Activated CD8-positive, alpha-beta T cell treated with anti-CD3 and anti-CD28 coated beads for 36 hours (primary cell): ENCODE measurements at regions not wholly inside any gene's neighbourhood (a gene's known extent, or its start where the extent isn't known, plus 50 kb on each side); places are given as distances from the start of the nearest gene placed in this dataset.

Experiments
- ATAC-seq: fragments of 200-7000 bp; cut with Tn5 transposase; one replicate; pipeline ENCODE4 v1.10.0; 2021; ENCODE audit warnings: mild to moderate bottlenecking, moderate library complexity
- CTCF ChIA-PET: fragments of 350-600 bp; sonication (Branson Sonifier 250); formaldehyde crosslinking; loops from one replicate; lab custom pipeline; 2021; ENCODE audit warnings: antibody characterized with exemption; lab: Charles Lee
- POLR2A ChIA-PET: fragments of 350-600 bp; sonication (Branson Sonifier 250); formaldehyde crosslinking; loops from one replicate; lab custom pipeline; 2021; ENCODE audit warnings: antibody characterized with exemption; lab: Charles Lee
- DNase-seq: peaks from one replicate; pipeline ENCODE4 v3.0.0-alpha.2; 2020
- H3K27ac Mint-ChIP-seq: one replicate; pipeline ENCODE4 v1.8.0; 2021; ENCODE audit warnings: mild to moderate bottlenecking, mixed read lengths
- H3K27me3 Mint-ChIP-seq: one replicate; pipeline ENCODE4 v1.8.0; 2021; ENCODE audit warnings: mixed read lengths
- H3K36me3 Mint-ChIP-seq: one replicate; pipeline ENCODE4 v1.8.0; 2021; ENCODE audit warnings: low read depth, mixed read lengths
- H3K4me1 Mint-ChIP-seq: one replicate; pipeline ENCODE4 v1.8.0; 2021; ENCODE audit warnings: low read depth, mixed read lengths
- H3K4me3 Mint-ChIP-seq: one replicate; pipeline ENCODE4 v1.8.0; 2021; ENCODE audit warnings: mild to moderate bottlenecking, moderate library complexity, mixed read lengths
- H3K9me3 Mint-ChIP-seq: one replicate; pipeline ENCODE4 v1.8.0; 2021; ENCODE audit warnings: mixed read lengths
- CTCF ChIP-seq: fragments of 200-600 bp; IDR thresholded peaks from one replicate; pipeline ENCODE4 v1.8.0; 2022; ENCODE audit warnings: antibody characterized with exemption, mild to moderate bottlenecking
- intact Hi-C: fragments of 100-400 bp; cut with micrococcal nuclease; formaldehyde crosslinking; loops from one replicate; pipeline ENCODE4 v1.10.0; 2022

DNA sequence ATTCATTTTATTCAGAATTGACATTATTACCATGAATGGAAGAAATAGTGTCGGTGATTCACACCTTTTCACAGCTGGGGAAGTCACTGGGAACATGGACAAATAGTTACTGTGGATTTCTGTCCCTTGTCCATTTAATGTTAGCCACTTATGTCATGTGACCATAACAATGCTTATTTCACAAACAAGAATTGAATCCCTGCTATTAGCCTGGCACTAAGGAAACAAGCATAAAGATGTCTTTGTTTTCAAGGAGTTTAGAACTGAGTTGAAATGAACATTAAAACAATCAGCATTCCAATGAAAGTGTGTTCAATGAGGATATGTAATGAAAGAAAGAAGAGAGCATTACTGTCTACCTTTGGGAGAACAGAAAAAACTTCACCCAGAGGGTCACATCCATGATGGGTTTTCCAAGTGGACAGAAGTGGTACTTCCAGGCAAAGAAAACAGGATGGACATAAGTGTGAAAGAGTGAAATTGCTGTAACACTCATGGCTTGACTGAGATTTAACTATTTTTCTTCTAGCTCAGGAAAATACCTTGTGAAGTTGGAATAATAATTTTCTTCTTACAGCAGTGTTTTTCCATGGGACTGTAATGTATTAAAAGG, 324.5 kb upstream of the UBE2E3 start:
- no peak for TF ChIP-seq CTCF
- H3K27me3 Mint-ChIP-seq: peaks cover 2% of the 10 kb centered on the region
- CTCF ChIA-PET: no interaction called here
- H3K27ac Mint-ChIP-seq: no peak overlapping the region
- no peaks in the 10 kb centered on the region for H3K9me3 Mint-ChIP-seq
- H3K4me3 Mint-ChIP-seq: no peak overlapping the region
- no peaks in the 10 kb centered on the region for H3K4me1 Mint-ChIP-seq
- DNase-seq: no peak
- intact Hi-C loops: no loop called here
- H3K36me3 Mint-ChIP-seq: no peaks in the 10 kb centered on the region
- ATAC-seq: no peak
- POLR2A ChIA-PET: no interaction called here

GRCh38 chr2:180655393-180655792, 325.0 kb upstream of the UBE2E3 start:
- ChIA-PET POLR2A (no interaction called here), CTCF (no interaction called here)
- Mint-ChIP-seq H3K9me3 (no peaks in the 10 kb centered on the region), H3K4me3 (no peak overlapping the region), H3K4me1 (no peaks in the 10 kb centered on the region), H3K27ac (no peak overlapping the region), H3K36me3 (no peaks in the 10 kb centered on the region), H3K27me3 (peaks cover 2% of the 10 kb centered on the region)
- no peak for TF ChIP-seq CTCF
- no peak for DNase-seq
- no peak for ATAC-seq
- intact Hi-C loops: no loop called here

DNA sequence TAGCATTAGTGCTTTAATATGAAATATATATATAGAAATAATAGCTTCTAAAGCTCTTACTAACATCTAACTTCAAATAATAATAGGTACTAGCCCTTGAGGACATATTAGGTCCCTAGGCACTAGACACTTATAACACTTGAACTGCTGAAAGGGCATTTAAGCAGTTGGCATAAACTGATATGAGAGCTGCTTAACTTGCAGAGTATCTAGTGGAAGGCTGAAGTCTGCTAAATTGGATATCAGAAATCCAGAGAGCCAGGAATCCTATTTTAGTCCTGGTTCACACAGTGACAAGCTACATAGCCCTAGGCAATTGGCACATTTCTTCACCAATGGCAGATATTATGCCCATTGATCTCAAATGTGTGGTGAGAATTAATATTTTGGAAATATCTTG, 326.9 kb upstream of the UBE2E3 start:
- intact Hi-C loops: no loop called here
- ChIA-PET POLR2A (no interaction called here), CTCF (no interaction called here)
- no peaks in the 10 kb centered on the region for H3K4me1 Mint-ChIP-seq
- TF ChIP-seq CTCF: no peak
- DNase-seq: no peak
- H3K4me3 Mint-ChIP-seq: no peak overlapping the region
- H3K27me3 Mint-ChIP-seq: peaks cover 2% of the 10 kb centered on the region
- no peaks in the 10 kb centered on the region for H3K9me3 Mint-ChIP-seq
- ATAC-seq: no peak
- H3K36me3 Mint-ChIP-seq: no peaks in the 10 kb centered on the region
- no peak overlapping the region for H3K27ac Mint-ChIP-seq

GRCh38 chr2:180652794-180653193, 327.6 kb upstream of the UBE2E3 start:
- H3K9me3 Mint-ChIP-seq: no peaks in the 10 kb centered on the region
- H3K27me3 Mint-ChIP-seq: peaks cover 2% of the 10 kb centered on the region
- intact Hi-C loops: no loop called here
- H3K36me3 Mint-ChIP-seq: no peaks in the 10 kb centered on the region
- no peak for TF ChIP-seq CTCF
- ATAC-seq: no peak
- ChIA-PET POLR2A (no interaction called here), CTCF (no interaction called here)
- no peak overlapping the region for H3K4me3 Mint-ChIP-seq
- DNase-seq: no peak
- no peak overlapping the region for H3K27ac Mint-ChIP-seq
- no peaks in the 10 kb centered on the region for H3K4me1 Mint-ChIP-seq

DNA sequence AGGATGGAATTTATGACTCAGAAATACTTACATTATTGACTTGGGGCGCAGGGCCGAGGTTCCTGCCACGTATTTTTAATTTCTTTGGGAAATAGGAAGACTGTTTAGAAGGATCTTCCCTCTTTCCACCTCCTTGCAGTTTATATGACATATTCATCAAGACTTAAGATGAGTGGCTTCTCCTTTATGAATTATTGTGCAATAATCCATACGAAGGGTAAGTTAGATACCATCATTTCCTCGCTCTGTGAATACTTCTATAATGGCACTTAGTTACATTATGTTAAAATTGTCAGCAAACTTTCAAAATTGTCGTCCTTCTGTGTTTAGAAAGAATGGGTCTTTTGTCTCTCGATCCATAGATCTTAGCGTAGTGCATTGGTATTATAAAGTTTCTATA, 328.8 kb upstream of the UBE2E3 start:
- Mint-ChIP-seq H3K36me3 (no peaks in the 10 kb centered on the region), H3K4me3 (no peak overlapping the region), H3K27ac (no peak overlapping the region), H3K9me3 (no peaks in the 10 kb centered on the region), H3K4me1 (no peaks in the 10 kb centered on the region), H3K27me3 (no peaks in the 10 kb centered on the region)
- ATAC-seq: no peak
- POLR2A ChIA-PET: no interaction called here
- no peak for DNase-seq
- intact Hi-C loops: no loop called here
- TF ChIP-seq CTCF: no peak
- CTCF ChIA-PET: no interaction called here
